Thoracic aorta (tissue), 2 donors: ENCODE measurements at regions not wholly inside any gene's neighbourhood (a gene's known extent, or its start where the extent isn't known, plus 50 kb on each side); places are given as distances from the start of the nearest gene placed in this dataset.
"Not testable (repeated sequence)": the region's sequence is repeated elsewhere in the genome, so short reads cannot be mapped to it uniquely, and the experiment has no call there.

Experiments
- ATAC-seq: fragments of 150-250 bp; one replicate; pipeline ENCODE4 v1.8.0; 2017; ENCODE audit warnings: low read depth; ENCODE audit not compliant: insufficient number of reproducible peaks, low FRiP score
- DNase-seq: peaks from one replicate; pipeline ENCODE4 v3.0.0-alpha.2; 2020; ENCODE audit warnings: low spot score
- H3K27ac ChIP-seq, 2 donors: fragments of 200-600 bp; sonication (generic); 1 replicate in 1 of 2; 2 replicates in 1 of 2; pipeline ENCODE4 v1.5.1; 2016; ENCODE audit warnings: mild to moderate bottlenecking in 2 of 2, moderate library complexity in 2 of 2
- H3K27me3 ChIP-seq: fragments of 200-600 bp; sonication (generic); replicated peaks from 2 replicates; pipeline ENCODE4 v1.6.0; 2016; ENCODE audit warnings: mild to moderate bottlenecking; ENCODE audit not compliant: insufficient read depth
- H3K36me3 ChIP-seq: fragments of 200-600 bp; sonication (generic); one replicate; pipeline ENCODE4 v1.5.1; 2016
- H3K4me1 ChIP-seq, 2 donors: fragments of 200-600 bp; sonication (generic); 1 replicate in 1 of 2; 2 replicates in 1 of 2; pipeline versions ENCODE4 v1.5.1 to v1.6.0; 2016; ENCODE audit warnings: low read depth in 2 of 2, mild to moderate bottlenecking in 1 of 2; ENCODE audit not compliant: control insufficient read depth in 1 of 2
- H3K4me3 ChIP-seq: fragments of 200-600 bp; sonication (generic); 2 replicates; pipeline ENCODE4 v1.5.1; 2016; ENCODE audit warnings: mild to moderate bottlenecking
- H3K9me3 ChIP-seq: fragments of 200-600 bp; sonication (generic); 2 replicates; pipeline ENCODE4 v1.5.1; 2016
- CTCF ChIP-seq: fragments of 200-600 bp; sonication (generic); IDR thresholded peaks from one replicate; pipeline ENCODE4 v1.5.1; 2019; ENCODE audit warnings: antibody characterized with exemption

DNA sequence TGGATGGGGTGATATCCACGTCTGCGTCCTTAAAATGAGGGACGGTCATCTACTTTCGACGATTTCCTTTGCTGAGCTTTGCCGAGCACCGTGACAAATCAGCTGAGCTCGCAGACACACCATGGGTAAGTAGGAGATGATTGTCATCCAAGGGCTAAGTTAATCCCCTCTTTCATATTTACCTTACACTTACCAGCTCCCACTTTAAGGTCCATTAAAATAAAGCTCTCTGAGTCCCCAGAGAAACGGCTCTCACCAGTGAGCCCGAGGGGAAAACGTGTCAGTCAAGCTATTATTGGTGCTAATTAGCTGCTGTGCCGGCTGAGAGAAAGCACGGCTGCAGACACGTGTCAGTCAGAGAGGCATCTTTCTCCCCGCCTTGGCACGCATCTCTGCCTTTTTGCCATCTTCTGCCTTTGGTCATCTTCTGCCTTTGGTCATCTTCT is 72.2 kb downstream of the CRLF2 start:
- H3K27ac ChIP-seq: no peak overlapping the region
- no peaks in the 10 kb centered on the region for H3K9me3 ChIP-seq
- TF ChIP-seq CTCF: no peak
- no peaks in the 10 kb centered on the region for H3K36me3 ChIP-seq
- ATAC-seq (no peak), DNase-seq (no peak)
- no peaks in the 10 kb centered on the region for H3K27me3 ChIP-seq
- H3K4me1 ChIP-seq: no peaks in the 10 kb centered on the region
- no peak overlapping the region for H3K4me3 ChIP-seq

GRCh38 chrX:1139185-1139500 is 73.3 kb downstream of the CRLF2 start:
- no peaks in the 10 kb centered on the region for H3K27me3 ChIP-seq
- no peak overlapping the region for H3K4me3 ChIP-seq

GRCh38 chrX:1138476-1139184 is 73.8 kb downstream of the CRLF2 start:
- H3K27ac ChIP-seq: no peak overlapping the region
- no peak for ATAC-seq
- no peak for TF ChIP-seq CTCF
- DNase-seq: no peak
- no peaks in the 10 kb centered on the region for H3K36me3 ChIP-seq
- H3K4me1 ChIP-seq: no peaks in the 10 kb centered on the region
- H3K4me3 ChIP-seq: no peak overlapping the region
- H3K9me3 ChIP-seq: no peaks in the 10 kb centered on the region
- no peaks in the 10 kb centered on the region for H3K27me3 ChIP-seq

More at GRCh38 chrX:1139185-1139500, 73.3 kb downstream of the CRLF2 start:
- DNase-seq: no peak
- no peak for ATAC-seq
- no peak for TF ChIP-seq CTCF
- Histone ChIP-seq H3K36me3 (no peaks in the 10 kb centered on the region), H3K4me1 (no peaks in the 10 kb centered on the region), H3K27ac (no peak overlapping the region), H3K9me3 (no peaks in the 10 kb centered on the region)

DNA sequence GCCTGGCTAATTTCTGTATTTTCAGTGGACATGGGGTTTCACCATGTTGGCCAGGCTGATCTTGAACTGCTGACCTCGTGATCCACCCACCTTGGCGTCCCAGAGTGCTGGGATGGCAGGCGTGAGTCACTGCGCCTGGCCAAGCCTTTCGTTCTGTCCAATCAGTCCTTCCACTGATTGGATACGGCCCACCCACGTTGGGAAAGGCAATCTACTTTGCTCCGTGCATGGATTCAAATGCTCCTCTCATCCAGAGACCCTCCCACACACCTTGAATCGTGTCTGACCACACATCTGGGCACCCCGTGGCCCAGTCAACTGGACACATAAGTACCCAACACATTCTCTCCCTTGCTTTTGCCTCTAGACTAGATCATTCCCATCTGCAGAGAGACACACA is 74.9 kb downstream of the CRLF2 start:
- ATAC-seq: no peak
- Histone ChIP-seq H3K27ac (no peak overlapping the region), H3K9me3 (no peaks in the 10 kb centered on the region), H3K27me3 (no peaks in the 10 kb centered on the region), H3K4me1 (no peaks in the 10 kb centered on the region), H3K4me3 (no peak overlapping the region), H3K36me3 (no peaks in the 10 kb centered on the region)
- DNase-seq: no peak
- TF ChIP-seq CTCF: no peak

- not testable (repeated sequence) for H3K36me3 ChIP-seq, DNase-seq, ATAC-seq, H3K9me3 ChIP-seq, H3K27ac ChIP-seq, H3K4me3 ChIP-seq, H3K4me1 ChIP-seq, H3K27me3 ChIP-seq
Measured at GRCh38 chrX:1136582-1136981, 75.9 kb downstream of the CRLF2 start.

DNA sequence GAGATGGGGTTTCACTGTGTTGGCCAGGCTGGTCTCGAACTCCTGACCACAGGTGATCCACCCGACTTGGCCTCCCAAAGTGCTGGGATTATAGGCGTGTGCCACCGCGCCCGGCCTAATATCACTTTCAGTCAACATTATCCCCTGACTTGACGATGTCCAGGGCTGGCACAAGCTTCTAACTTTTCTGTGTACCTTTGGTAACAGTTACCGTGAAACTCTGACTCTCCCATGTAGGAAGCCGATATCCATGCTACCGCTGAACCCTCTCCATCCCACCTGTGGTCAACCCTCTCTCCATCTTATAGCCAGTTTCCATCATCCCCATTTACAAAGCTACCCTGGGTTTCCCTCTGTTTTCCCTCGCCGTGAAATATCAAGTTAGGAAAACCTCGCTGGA is 77.5 kb downstream of the CRLF2 start:
- no peak overlapping the region for H3K27ac ChIP-seq
- TF ChIP-seq CTCF: no peak
- no peaks in the 10 kb centered on the region for H3K4me1 ChIP-seq
- no peaks in the 10 kb centered on the region for H3K36me3 ChIP-seq
- no peaks in the 10 kb centered on the region for H3K27me3 ChIP-seq
- no peaks in the 10 kb centered on the region for H3K9me3 ChIP-seq
- ATAC-seq (no peak), DNase-seq (no peak)
- H3K4me3 ChIP-seq: no peak overlapping the region
